Osteocyte (in vitro differentiated cells): ENCODE measurements at regions not wholly inside any gene's neighbourhood (a gene's known extent, or its start where the extent isn't known, plus 50 kb on each side); places are given as distances from the start of the nearest gene placed in this dataset.

Experiments used
- DNase-seq: peaks from one replicate; pipeline ENCODE4 v3.0.0; 2021; ENCODE audit warnings: mixed read lengths; ENCODE audit not compliant: unreplicated experiment; ENCODE audit errors: extremely low spot score
- H3K27ac Mint-ChIP-seq: one replicate; pipeline ENCODE4 v1.8.0; 2021; ENCODE audit warnings: mild to moderate bottlenecking, mixed read lengths; ENCODE audit not compliant: unreplicated experiment
- H3K27me3 Mint-ChIP-seq: one replicate; pipeline ENCODE4 v1.8.0; 2021; ENCODE audit warnings: mixed read lengths; ENCODE audit not compliant: unreplicated experiment
- H3K36me3 Mint-ChIP-seq: one replicate; pipeline ENCODE4 v1.8.0; 2021; ENCODE audit warnings: mixed read lengths; ENCODE audit not compliant: unreplicated experiment
- H3K4me1 Mint-ChIP-seq: one replicate; pipeline ENCODE4 v1.8.0; 2021; ENCODE audit warnings: mixed read lengths; ENCODE audit not compliant: unreplicated experiment
- H3K4me3 Mint-ChIP-seq: one replicate; pipeline ENCODE4 v1.8.0; 2021; ENCODE audit warnings: mild to moderate bottlenecking, moderate library complexity, mixed read lengths; ENCODE audit not compliant: unreplicated experiment
- H3K9me3 Mint-ChIP-seq: one replicate; pipeline ENCODE4 v1.8.0; 2021; ENCODE audit warnings: mixed read lengths; ENCODE audit not compliant: unreplicated experiment
- TF ChIP-seq, protein P1 (sequence below): fragments of 200-600 bp; sonication (generic); IDR thresholded peaks from 2 replicates; pipeline ENCODE4 v1.5.0; 2021; ENCODE audit warnings: antibody characterized with exemption, mild to moderate bottlenecking, moderate library complexity

DNA sequence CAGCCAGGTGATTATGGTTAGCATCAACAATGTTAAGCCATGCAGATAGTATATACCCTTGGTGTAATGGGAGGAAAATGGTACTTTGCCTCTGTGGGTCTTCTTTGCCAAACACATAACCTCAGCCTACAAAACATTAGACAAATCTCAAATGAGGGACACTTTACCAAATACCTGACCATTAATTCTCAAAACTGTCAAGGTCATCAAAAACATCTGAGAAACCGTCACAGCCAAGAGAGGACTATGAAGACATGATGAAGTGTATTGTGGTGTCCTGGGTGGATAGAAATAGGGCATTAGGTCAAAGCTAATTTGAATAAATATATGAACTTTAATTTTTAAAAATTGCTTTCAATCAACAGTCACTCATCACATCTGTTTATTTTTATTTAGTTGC is 1036.1 kb downstream of the AGBL1 start:
- no peak for DNase-seq
- Mint-ChIP-seq H3K27me3 (no peaks in the 10 kb centered on the region), H3K36me3 (no peaks in the 10 kb centered on the region), H3K4me3 (no peak overlapping the region), H3K4me1 (no peaks in the 10 kb centered on the region), H3K27ac (no peak overlapping the region), H3K9me3 (peaks cover 37% of the 10 kb centered on the region)
- TF ChIP-seq, protein P1, sequence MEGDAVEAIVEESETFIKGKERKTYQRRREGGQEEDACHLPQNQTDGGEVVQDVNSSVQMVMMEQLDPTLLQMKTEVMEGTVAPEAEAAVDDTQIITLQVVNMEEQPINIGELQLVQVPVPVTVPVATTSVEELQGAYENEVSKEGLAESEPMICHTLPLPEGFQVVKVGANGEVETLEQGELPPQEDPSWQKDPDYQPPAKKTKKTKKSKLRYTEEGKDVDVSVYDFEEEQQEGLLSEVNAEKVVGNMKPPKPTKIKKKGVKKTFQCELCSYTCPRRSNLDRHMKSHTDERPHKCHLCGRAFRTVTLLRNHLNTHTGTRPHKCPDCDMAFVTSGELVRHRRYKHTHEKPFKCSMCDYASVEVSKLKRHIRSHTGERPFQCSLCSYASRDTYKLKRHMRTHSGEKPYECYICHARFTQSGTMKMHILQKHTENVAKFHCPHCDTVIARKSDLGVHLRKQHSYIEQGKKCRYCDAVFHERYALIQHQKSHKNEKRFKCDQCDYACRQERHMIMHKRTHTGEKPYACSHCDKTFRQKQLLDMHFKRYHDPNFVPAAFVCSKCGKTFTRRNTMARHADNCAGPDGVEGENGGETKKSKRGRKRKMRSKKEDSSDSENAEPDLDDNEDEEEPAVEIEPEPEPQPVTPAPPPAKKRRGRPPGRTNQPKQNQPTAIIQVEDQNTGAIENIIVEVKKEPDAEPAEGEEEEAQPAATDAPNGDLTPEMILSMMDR: no peak

DNA sequence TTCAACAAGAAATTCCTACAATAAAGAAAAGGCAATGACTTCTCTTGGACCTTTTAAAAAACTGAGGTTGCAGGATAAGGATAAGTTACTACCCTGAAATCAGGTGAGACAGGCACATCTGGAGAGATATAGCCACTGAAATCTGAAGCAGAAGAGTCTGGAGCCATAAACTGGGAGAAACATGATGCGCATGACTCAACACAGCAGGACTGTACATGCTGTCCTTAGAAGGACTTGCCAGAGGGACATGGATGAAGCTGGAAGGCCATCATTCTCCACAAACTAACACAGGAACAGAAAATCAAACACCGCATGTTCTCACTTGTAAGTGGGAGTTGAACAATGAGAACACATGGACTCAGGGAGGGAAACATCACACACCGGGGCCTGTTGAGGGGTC is 1020.2 kb downstream of the AGBL1 start:
- no peak for DNase-seq
- TF ChIP-seq, protein P1: no peak
- Mint-ChIP-seq H3K4me3 (no peak overlapping the region), H3K27me3 (no peaks in the 10 kb centered on the region), H3K4me1 (no peaks in the 10 kb centered on the region), H3K9me3 (peaks cover 37% of the 10 kb centered on the region), H3K27ac (no peak overlapping the region), H3K36me3 (no peaks in the 10 kb centered on the region)

DNA sequence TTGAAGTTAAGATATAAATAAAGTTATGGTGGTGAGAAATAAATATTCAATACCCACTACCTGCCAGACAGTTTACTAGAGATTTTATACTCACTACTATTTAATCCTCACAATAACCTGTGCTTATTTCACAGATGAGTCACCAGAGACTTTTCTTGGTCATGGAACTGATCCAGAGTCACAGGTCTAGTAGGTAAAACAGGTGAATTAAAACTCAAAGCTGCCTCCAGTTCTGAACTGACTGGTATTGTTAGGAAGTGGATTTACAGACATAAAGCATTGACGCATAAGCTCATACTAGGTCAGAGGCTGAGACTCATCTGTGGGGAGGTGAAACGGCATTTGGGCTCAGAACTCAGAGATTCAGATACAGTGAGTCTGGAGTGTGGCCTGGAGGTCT is 1009.9 kb downstream of the AGBL1 start:
- DNase-seq: no peak
- H3K4me3 Mint-ChIP-seq: no peak overlapping the region
- H3K4me1 Mint-ChIP-seq: no peaks in the 10 kb centered on the region
- H3K27ac Mint-ChIP-seq: no peak overlapping the region
- no peaks in the 10 kb centered on the region for H3K36me3 Mint-ChIP-seq
- TF ChIP-seq, protein P1: no peak
- H3K27me3 Mint-ChIP-seq: no peaks in the 10 kb centered on the region
- H3K9me3 Mint-ChIP-seq: peaks cover 10% of the 10 kb centered on the region

DNA sequence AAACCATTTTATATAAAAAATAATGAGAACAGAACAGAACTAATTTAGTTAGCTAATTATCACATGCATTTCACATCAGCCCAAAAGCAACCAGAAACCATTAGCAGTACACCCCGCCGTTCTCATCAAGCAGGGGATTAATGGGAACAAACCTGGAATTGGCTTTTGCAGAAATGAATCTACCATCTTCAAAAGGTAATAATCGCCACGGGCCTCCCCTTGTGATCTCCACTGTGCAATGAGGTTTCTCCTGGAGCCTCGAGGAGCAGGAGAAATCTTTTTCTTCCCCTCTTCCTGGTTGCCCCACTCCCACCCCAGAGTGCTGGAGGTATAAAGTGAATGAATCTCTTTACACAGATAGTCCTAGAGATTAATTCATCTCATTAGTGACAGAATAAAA is 1003.5 kb downstream of the AGBL1 start:
- Mint-ChIP-seq H3K27ac (no peak overlapping the region), H3K36me3 (no peaks in the 10 kb centered on the region), H3K9me3 (peaks cover 11% of the 10 kb centered on the region), H3K4me1 (no peaks in the 10 kb centered on the region), H3K27me3 (no peaks in the 10 kb centered on the region), H3K4me3 (no peak overlapping the region)
- TF ChIP-seq, protein P1: no peak
- no peak for DNase-seq

DNA sequence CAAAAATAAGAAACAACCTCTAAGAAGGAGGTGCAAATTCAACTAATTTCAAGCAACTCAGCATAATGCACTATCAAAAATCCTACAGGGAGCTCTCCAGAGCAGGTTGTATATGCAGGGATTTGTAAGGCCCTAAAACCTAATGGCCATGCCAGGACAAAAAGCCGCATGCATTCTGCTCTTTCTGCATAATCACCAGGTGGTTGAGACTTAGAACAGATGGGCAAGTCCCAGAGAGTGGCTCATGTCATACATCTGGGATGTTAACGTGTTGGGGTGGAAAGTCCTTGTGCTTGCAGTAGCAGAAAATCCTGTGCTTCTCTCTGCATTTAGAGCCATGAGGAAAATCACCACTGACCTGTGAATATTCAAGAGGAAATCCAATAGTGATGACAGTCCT is 1002.9 kb downstream of the AGBL1 start:
- H3K27ac Mint-ChIP-seq: no peak overlapping the region
- no peaks in the 10 kb centered on the region for H3K27me3 Mint-ChIP-seq
- no peaks in the 10 kb centered on the region for H3K36me3 Mint-ChIP-seq
- TF ChIP-seq, protein P1: no peak
- DNase-seq: no peak
- peaks cover 11% of the 10 kb centered on the region for H3K9me3 Mint-ChIP-seq
- H3K4me3 Mint-ChIP-seq: no peak overlapping the region
- no peaks in the 10 kb centered on the region for H3K4me1 Mint-ChIP-seq
